ENCODE measurements at regions not wholly inside any gene's neighbourhood (a gene's known extent, or its start where the extent isn't known, plus 50 kb on each side); places are given as distances from the start of the nearest gene placed in this dataset.
"Not testable (repeated sequence)": the region's sequence is repeated elsewhere in the genome, so short reads cannot be mapped to it uniquely, and the experiment has no call there.

DNA sequence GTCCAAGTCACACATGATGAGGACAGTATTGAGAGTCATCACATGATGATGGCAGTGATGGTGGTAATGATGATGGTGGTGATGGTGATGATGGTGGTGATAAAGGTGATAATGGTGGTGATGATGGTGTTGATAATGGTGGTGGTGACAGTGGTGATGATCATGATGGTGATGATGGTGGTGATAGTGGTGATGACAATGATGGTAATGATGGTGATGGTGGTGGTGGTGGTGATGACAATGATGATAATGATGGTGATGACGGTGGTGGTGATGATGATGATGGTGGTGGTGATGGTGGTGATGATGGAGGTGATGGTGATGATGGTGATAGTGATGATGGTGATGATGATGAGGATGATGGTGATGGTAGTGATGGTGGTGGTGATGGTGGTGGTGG is 190.2 kb upstream of the ZNF469 start:
- Histone ChIP-seq H4K20me1 (ENCODE audit: insufficient read depth, low read length) (no peaks in the 10 kb centered on the region), H3K27me3 (ENCODE audit: insufficient read depth, low read length, poor library complexity) (no peaks in the 10 kb centered on the region), H3K36me3 (ENCODE audit: insufficient read depth, low read length) (no peaks in the 10 kb centered on the region), H3K27ac (ENCODE audit: low read length) (no peak overlapping the region), H3K9me3 (ENCODE audit: insufficient read depth, low read length, severe bottlenecking) (no peaks in the 10 kb centered on the region), H3K9ac (ENCODE audit: low read depth, low read length) (no peak overlapping the region), H3K4me1 (ENCODE audit: insufficient read depth, low read length) (no peaks in the 10 kb centered on the region), H3K79me2 (ENCODE audit: insufficient read depth, low read length) (no peaks in the 10 kb centered on the region), H3K4me2 (ENCODE audit: insufficient read depth, low read length) (no peak overlapping the region), H2AFZ (ENCODE audit: low read depth, low read length) (no peak overlapping the region), H3K4me3 (ENCODE audit: low read depth in 1 of 2, low read length in 2 of 2) (no peak overlapping the region)
- TF ChIP-seq EZH2 (IDR thresholded peaks at IDR 0.05; ENCODE audit: borderline replicate concordance, low read depth, low read length, severe bottlenecking), result no peak
- TF ChIP-seq, protein P1, sequence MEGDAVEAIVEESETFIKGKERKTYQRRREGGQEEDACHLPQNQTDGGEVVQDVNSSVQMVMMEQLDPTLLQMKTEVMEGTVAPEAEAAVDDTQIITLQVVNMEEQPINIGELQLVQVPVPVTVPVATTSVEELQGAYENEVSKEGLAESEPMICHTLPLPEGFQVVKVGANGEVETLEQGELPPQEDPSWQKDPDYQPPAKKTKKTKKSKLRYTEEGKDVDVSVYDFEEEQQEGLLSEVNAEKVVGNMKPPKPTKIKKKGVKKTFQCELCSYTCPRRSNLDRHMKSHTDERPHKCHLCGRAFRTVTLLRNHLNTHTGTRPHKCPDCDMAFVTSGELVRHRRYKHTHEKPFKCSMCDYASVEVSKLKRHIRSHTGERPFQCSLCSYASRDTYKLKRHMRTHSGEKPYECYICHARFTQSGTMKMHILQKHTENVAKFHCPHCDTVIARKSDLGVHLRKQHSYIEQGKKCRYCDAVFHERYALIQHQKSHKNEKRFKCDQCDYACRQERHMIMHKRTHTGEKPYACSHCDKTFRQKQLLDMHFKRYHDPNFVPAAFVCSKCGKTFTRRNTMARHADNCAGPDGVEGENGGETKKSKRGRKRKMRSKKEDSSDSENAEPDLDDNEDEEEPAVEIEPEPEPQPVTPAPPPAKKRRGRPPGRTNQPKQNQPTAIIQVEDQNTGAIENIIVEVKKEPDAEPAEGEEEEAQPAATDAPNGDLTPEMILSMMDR (IDR thresholded peaks at IDR 0.05; ENCODE audit: borderline replicate concordance, extremely low read depth, low read length, poor library complexity, severe bottlenecking), result no peak
- DNase-seq, result no peak
- no peak for ATAC-seq (ENCODE audit: insufficient read depth, low read depth)

DNA sequence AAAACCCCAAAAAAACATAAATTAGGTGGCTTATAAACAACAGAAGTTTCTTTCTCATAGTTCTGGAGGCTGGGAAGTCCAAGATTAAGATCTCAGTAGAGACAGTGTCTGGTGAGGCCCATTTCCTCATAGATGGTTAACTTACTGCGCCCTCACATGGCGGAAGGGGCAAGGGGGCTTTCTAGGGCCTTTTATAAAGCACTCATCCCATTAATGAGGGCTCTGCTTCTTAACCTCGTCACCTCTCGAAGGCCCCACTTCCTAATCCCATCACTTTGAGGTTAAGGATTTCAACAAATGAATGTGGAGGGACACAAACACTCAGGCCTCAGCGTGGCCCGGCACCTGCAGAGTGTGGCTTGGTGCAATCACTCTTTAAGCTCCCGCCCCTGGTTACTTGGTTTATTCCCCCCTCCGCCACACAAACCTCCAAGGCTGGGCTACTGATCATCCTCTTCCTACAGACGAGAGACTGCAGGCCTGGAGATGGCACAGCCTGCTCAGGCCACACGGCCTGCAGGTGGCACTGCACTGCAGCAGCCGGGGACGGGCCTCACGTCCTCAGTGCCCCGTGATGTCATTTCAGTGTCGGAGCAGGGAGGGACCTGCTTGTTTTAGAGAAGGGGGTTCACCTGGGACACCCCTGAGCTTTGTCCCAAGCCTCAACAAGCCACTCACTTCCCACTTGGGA is 188.9 kb upstream of the ZNF469 start:
- H3K9ac ChIP-seq (ENCODE audit: low read depth, low read length); H3K36me3 ChIP-seq (ENCODE audit: insufficient read depth, low read length); H3K79me2 ChIP-seq (ENCODE audit: insufficient read depth, low read length); H4K20me1 ChIP-seq (ENCODE audit: insufficient read depth, low read length); H3K9me3 ChIP-seq (ENCODE audit: insufficient read depth, low read length, severe bottlenecking); H3K27ac ChIP-seq (ENCODE audit: low read length); H3K4me2 ChIP-seq (ENCODE audit: insufficient read depth, low read length); H3K4me3 ChIP-seq (ENCODE audit: low read depth in 1 of 2, low read length in 2 of 2); H3K4me1 ChIP-seq (ENCODE audit: insufficient read depth, low read length); H3K27me3 ChIP-seq (ENCODE audit: insufficient read depth, low read length, poor library complexity): not testable (repeated sequence)
- ATAC-seq (ENCODE audit: insufficient read depth, low read depth) (peak; percentile 89), DNase-seq (peak; percentile 41)
- peak overlapping the region; percentile 33; the same call in 1 of the 2 replicates for H2AFZ ChIP-seq (ENCODE audit: low read depth, low read length)
- TF ChIP-seq, protein P1 (IDR thresholded peaks at IDR 0.05; ENCODE audit: borderline replicate concordance, extremely low read depth, low read length, poor library complexity, severe bottlenecking), result peak; percentile 57

DNA sequence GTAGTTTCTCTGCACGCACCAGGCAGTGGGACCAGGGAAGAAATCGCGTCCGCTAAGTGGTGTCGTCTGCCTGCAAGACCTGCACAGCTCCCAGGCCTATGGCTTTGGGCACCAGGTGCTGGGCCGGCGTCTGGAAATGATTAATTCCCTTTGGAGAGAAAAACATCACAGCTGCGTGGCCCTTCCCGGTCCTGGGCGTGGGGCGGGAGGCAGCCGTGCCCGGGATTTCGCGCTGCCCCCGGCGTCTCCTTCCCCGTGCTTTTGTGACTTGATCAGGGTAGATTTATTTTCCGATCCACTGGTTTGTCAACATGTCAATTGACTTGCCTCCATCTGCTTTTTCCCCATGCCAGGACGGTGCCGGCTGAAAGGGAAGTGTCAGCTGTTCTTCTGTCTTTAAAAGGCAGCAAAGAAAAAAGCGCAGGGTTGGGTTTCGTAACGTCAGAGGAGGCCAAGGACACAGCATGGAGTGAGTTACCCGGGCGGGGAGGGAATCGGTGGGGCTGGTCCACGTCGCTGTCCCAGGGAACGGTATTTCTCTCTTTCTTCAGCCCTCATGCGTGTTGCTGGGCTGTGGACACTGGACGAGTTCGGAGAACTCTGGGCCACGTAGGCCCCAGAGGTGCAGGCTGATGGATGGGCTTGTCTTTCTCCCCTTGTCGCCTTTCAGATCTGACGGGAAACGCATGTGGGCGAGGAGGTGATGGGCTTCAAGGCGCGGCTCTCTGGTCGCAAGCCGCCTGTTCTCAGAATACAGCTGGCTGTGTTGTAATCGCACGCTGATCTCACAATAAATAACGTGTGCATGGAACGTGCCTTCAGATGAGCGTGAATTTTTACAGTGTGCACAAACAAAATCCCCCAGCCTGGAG is 188.1 kb upstream of the ZNF469 start:
- Histone ChIP-seq H3K9ac (ENCODE audit: low read depth, low read length) (no peak overlapping the region), H2AFZ (ENCODE audit: low read depth, low read length) (no peak overlapping the region), H3K27ac (ENCODE audit: low read length) (no peak overlapping the region), H3K9me3 (ENCODE audit: insufficient read depth, low read length, severe bottlenecking) (no peaks in the 10 kb centered on the region), H3K4me1 (ENCODE audit: insufficient read depth, low read length) (no peaks in the 10 kb centered on the region), H3K4me3 (ENCODE audit: low read depth in 1 of 2, low read length in 2 of 2) (no peak overlapping the region), H3K79me2 (ENCODE audit: insufficient read depth, low read length) (no peaks in the 10 kb centered on the region), H4K20me1 (ENCODE audit: insufficient read depth, low read length) (no peaks in the 10 kb centered on the region), H3K36me3 (ENCODE audit: insufficient read depth, low read length) (no peaks in the 10 kb centered on the region), H3K4me2 (ENCODE audit: insufficient read depth, low read length) (no peak overlapping the region), H3K27me3 (ENCODE audit: insufficient read depth, low read length, poor library complexity) (no peaks in the 10 kb centered on the region)
- DNase-seq (no peak), ATAC-seq (ENCODE audit: insufficient read depth, low read depth) (no peak)
- TF ChIP-seq, protein P1 (IDR thresholded peaks at IDR 0.05; ENCODE audit: borderline replicate concordance, extremely low read depth, low read length, poor library complexity, severe bottlenecking), result no peak
- no peak for TF ChIP-seq EZH2 (IDR thresholded peaks at IDR 0.05; ENCODE audit: borderline replicate concordance, low read depth, low read length, severe bottlenecking)
